Lung (tissue), 11 donors: ENCODE measurements at regions not wholly inside any gene's neighbourhood (a gene's known extent, or its start where the extent isn't known, plus 50 kb on each side); places are given as distances from the start of the nearest gene placed in this dataset.

Experiments used
- ATAC-seq: fragments of 200-7000 bp; cut with Tn5 transposase; one replicate; pipeline ENCODE4 v1.9.1; 2020; ENCODE audit warnings: moderate number of reproducible peaks; ENCODE audit not compliant: insufficient read depth, low FRiP score
- DNase-seq, 3 donors: peaks; one replicate each; pipeline ENCODE4 v3.0.0-alpha.2; 2013 to 2017
- H3K27ac ChIP-seq, 2 donors: one replicate each; pipeline ENCODE4 v1.5.1; 2013; ENCODE audit warnings: mild to moderate bottlenecking in 2 of 2, moderate library complexity in 2 of 2, control low read depth in 1 of 2, inconsistent platforms in 1 of 2, low read depth in 1 of 2, low read length in 1 of 2
- H3K27me3 ChIP-seq, 3 donors: one replicate each; pipeline ENCODE4 v1.5.1; 2013; ENCODE audit warnings: low read length in 2 of 3; ENCODE audit not compliant: control insufficient read depth in 3 of 3, insufficient read depth in 3 of 3
- H3K36me3 ChIP-seq, 4 donors: one replicate each; pipeline ENCODE4 v1.5.1; 2013; ENCODE audit warnings: low read length in 4 of 4, mild to moderate bottlenecking in 1 of 4, moderate library complexity in 1 of 4; ENCODE audit not compliant: control insufficient read depth in 4 of 4, insufficient read depth in 4 of 4
- H3K4me1 ChIP-seq, 5 donors: one replicate each; pipeline ENCODE4 v1.5.1; 2013; ENCODE audit warnings: low read length in 5 of 5, mild to moderate bottlenecking in 2 of 5, moderate library complexity in 1 of 5; ENCODE audit not compliant: control insufficient read depth in 5 of 5, insufficient read depth in 5 of 5
- H3K4me3 ChIP-seq: one replicate; pipeline ENCODE4 v1.5.1; 2013; ENCODE audit warnings: mild to moderate bottlenecking, control low read depth, moderate library complexity
- H3K9ac ChIP-seq, 2 donors: one replicate each; pipeline ENCODE4 v1.5.1; 2013; ENCODE audit warnings: low read length in 2 of 2, control low read depth in 1 of 2; ENCODE audit not compliant: insufficient read depth in 1 of 2
- H3K9me3 ChIP-seq, 4 donors: one replicate each; pipeline ENCODE4 v1.5.1; 2013; ENCODE audit warnings: low read length in 3 of 4, mild to moderate bottlenecking in 1 of 4, moderate library complexity in 1 of 4; ENCODE audit not compliant: control insufficient read depth in 4 of 4, insufficient read depth in 3 of 4
- CTCF ChIP-seq: IDR thresholded peaks from 2 replicates; pipeline ENCODE4 v1.5.1; 2012; ENCODE audit warnings: mild to moderate bottlenecking; ENCODE audit errors: control extremely low read depth, extremely low read depth
- WGBS, 2 donors: extraction: QIAGEN DNeasy Blood & Tissue Kit; methylation state at CpG; one replicate each; pipeline ENCODE4 v1.1.7; 2013; 5-methylcytosine and 5-hydroxymethylcytosine counted together
- donor health status: control.
- donor health status: control.
- donor health status: Bipolar disorder and iron deficiency.
- donor health status: healthy.
- donor health status: DM: yes; HTN: yes; CAD: no.

DNA sequence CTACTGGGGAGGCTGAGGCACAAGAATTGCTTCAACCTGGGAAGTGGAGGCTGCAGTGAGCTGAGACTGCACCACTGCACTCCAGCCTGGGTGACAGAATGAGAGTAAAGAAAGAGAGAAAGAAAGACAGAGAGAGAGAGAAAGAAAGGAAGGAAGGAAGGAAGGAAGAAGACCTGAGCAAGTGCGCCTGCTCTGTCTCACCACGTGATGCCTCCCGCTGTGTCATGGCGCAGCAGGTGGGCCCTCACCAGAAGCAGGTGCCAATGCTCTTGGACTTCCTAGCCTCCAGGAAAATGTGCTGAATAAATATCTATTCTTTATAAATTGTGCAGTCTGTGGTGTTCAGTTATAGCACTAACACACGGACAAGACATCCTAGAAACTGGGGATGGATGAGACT, 270.0 kb downstream of the CYP26B1 start:
- H3K9me3 ChIP-seq, result no peaks in the 10 kb centered on the region
- no peak for TF ChIP-seq CTCF
- peaks cover 0 to 10% (median 0%) of the 10 kb centered on the region in 5 donors for H3K4me1 ChIP-seq
- H3K36me3 ChIP-seq, result no peaks in the 10 kb centered on the region
- ATAC-seq (no peak), DNase-seq (no peak)
- H3K4me3 ChIP-seq, result no peak overlapping the region
- H3K9ac ChIP-seq, result no peak overlapping the region
- 79 to 90% methylated on average over 5 of the region's 5 CpGs for WGBS, 2 donors
- no peaks in the 10 kb centered on the region for H3K27me3 ChIP-seq
- no peak overlapping the region for H3K27ac ChIP-seq

- Histone ChIP-seq H3K4me3 (no peak overlapping the region), H3K9ac (no peak overlapping the region), H3K9me3 (no peaks in the 10 kb centered on the region), H3K27me3 (no peaks in the 10 kb centered on the region), H3K36me3 (no peaks in the 10 kb centered on the region), H3K27ac (no peak overlapping the region), H3K4me1 (peaks cover 0 to 5% (median 0%) of the 10 kb centered on the region in 5 donors)
- no peak for TF ChIP-seq CTCF
- WGBS, 2 donors, result 83% methylated on average over 6 of the region's 6 CpGs
- ATAC-seq (no peak), DNase-seq (no peak)
These were observed 270.9 kb downstream of the CYP26B1 start for GRCh38 chr2:71876542-71877451.

DNA sequence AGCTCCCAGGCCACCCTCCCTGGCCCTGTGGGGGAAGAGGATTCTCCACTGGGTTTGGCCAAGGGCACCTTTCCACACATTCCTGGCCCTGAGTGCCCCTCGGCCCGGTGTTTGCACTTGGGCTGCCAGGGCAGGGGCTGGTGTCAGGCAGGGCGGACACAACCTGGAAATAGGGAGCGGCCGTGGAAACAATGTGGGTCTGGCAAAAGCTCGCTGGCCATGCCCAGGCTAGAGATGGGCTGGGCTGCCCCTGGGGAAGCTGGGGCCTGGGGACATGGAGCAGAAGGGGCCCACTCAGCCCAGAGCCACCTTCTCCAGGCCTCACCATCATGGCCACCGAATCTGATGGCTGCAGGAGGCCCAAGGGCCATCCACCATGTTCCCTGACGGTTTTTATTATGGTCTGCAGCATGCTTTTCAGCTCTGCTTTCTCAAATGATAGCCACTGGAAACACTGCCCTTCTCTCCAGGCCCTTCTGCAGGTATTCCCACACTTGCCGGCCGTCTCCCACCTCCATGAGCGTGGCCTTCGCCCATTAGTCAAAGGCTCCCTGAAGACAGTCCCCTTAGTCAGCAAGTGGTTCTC, 275.1 kb downstream of the CYP26B1 start:
- no peak overlapping the region for H3K27ac ChIP-seq
- no peak for ATAC-seq
- H3K4me1 ChIP-seq, result no peaks in the 10 kb centered on the region
- no peaks in the 10 kb centered on the region for H3K36me3 ChIP-seq
- no peak for DNase-seq
- no peak overlapping the region for H3K4me3 ChIP-seq
- H3K9ac ChIP-seq, result no peak overlapping the region
- no peaks in the 10 kb centered on the region for H3K9me3 ChIP-seq
- peaks cover 0 to 3% (median 0%) of the 10 kb centered on the region in 3 donors for H3K27me3 ChIP-seq
- no peak for TF ChIP-seq CTCF
- WGBS, 2 donors, result 90 to 94% methylated on average over 12 of the region's 12 CpGs
